Fibroblast of the conjunctiva (primary cell): ENCODE measurements at regions not wholly inside any gene's neighbourhood (a gene's known extent, or its start where the extent isn't known, plus 50 kb on each side); places are given as distances from the start of the nearest gene placed in this dataset.

Source experiments
- DNase-seq: peaks from one replicate; pipeline ENCODE4 v3.0.0-alpha.2; 2010; ENCODE audit warnings: low read depth

DNA sequence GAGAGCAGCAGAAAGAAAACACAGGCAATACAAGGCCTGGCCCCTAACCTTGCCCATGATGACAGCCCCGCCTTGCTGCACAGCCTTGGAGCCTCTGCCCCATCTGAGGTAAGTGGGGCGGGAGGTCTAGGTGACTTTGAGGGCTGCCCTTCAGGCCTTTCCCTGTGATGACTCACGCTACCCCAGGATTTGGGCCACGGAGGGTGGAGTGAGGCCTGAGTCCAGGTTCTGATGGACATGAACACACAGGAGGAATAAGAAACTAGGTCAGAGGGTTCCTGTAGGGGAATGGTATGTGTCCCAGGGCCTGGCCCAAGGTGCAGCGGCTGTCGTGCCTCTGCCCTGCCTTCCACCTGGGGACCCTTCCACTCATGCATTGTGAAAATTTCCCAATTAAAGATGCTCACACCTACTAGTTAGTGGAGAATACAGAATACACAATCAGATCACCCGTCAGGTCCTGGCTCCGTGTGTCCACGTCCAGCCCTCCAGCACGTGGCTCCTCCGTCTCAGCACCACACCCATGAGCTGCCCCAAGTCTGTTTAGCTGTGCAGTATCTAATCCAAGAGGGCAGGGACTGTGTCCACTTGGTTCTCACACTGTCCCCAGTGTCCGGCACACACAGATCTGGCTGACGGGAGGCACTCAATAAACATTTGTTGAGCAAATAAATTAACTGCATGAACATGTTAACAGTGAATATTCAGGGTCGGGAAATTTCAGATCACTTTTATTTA, 111.0 kb downstream of the CHST1 start:
- DNase-seq = no peak

DNA sequence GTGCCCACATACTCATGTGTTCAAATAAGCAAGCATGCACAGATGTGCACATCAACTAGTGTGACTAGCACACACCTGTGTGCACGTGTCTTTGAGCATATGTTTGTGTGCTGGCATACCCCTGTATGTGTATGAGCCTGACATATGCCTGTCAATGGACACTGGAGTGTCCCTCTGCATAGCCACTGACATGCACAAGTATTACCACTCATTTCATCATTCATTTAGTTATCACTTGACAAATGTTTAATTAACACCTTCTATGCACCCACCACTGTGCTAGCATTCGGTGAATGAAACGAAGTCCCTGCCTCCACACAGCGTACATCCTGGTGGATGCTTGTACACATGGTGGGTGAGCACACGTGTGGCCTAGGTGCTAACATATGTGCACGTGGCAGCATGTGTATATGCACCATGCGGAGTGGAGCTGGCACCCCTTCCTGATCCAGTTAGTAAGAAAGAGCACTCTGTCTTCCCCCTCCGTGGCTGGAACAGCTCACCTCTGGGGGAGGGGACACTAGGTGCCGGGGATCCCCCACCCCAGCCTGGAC, 112.0 kb downstream of the CHST1 start:
- no peak for DNase-seq

DNA sequence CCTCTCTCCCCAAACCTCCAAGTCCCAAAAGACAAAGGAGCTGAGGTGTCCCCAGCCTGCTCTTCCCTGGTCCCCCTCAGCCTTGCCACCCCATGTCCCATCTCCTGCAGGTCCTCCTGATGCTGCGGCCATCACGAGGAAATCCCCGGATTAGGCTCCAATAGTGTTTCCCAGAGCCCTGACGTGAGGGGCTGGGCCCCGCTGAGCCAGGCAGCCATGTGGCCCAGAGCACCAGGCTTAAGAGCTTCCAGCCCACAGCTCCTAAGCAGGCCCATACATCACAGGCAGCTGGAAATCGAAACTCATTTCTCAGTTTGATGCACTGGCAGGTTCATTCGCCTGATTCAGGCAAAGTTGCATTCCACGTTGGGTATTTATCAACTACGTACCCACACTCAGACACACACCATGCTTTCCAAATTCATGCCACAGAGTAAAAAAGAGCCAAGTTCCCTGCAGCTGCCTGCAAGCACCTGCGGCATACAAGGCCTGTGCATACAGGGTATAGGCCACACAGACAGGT, 114.2 kb downstream of the CHST1 start:
- DNase-seq = no peak

DNA sequence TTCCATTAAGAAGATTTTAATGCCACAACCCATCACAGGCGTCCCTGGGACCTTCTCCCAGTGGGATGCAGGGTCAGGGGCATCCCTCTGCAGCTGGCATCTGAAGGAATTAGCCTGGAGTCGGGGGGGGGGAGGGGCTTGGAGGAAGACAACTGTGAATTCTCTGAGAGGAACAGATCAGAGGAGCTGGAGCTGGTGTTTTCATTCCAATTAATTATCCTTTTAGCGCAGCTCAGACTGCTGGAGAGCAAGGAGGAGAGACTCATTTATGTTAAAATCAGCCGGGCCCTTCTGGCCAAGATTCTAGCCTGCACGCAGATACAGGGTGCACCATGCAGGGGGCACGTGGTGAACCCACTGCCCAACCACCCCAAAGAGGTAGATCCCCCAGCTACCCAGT, 116.2 kb downstream of the CHST1 start:
- no peak for DNase-seq

DNA sequence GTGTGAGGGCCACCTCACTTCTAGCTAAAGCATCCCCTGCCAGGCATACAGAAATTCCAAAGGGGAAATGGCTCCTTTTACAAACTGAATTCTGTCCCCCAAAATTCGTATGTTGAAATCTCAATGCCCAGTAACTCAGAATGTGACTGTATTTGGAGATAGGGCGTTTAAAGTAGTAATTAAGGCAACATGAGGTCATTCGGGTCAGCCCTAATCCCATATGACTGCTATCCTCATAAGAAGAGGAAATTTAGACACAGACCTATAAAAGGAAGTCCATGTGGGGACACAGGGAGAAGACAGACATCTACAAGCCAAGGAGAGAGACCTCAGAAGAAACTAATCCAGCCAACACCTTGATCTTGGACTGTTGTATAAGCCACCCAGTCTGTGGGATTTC, 119.1 kb downstream of the CHST1 start:
- DNase-seq = no peak

DNA sequence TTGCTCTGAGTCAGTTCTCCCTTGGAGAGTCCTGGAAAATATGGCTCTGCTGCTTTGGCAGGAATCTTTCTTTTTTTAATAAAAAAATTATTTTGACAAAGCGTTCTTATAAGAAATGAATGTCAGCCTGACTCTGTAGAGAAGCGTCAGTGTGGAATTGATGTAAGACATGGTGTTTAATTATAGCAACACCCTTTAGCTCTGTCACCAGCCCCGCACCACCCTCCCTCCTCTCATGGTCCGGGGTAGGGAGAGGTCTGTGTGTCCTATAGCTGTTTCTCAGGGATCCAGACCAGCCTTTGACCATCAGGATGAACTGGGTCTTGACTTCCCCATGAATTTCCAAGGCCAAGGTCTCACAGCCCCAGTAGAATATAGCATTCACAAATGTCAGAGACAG, 120.6 kb downstream of the CHST1 start:
- DNase-seq = no peak

DNA sequence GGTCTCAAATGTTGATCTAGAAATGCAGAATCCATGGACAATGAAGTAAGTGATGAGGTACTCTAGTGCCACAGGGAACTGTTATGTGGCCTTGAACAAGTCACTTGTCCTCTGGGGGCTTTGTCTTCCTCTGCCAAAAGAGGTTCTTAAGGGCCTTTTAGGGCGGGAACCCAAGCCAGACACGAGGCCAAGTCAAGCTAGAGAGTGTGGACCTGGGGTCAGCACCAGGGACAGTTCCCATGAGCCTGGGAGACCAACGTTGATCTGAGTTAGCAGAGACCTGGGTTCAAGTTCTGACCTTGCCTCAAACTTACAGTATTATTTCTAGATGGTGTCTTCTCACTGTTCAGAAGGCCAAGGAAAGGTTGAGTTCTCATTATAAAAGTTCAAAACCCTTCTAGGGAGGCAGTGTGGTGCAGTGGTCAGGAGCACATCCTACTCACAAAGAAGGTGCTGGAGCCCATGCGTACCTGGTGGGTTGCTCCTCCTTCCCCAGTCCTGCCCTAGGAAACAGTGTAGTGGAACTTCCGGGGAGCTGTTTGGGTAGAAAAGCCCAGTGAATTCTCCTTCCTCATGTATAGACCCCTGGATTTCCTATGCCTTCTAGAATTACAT, 121.5 kb downstream of the CHST1 start:
- DNase-seq = no peak

DNA sequence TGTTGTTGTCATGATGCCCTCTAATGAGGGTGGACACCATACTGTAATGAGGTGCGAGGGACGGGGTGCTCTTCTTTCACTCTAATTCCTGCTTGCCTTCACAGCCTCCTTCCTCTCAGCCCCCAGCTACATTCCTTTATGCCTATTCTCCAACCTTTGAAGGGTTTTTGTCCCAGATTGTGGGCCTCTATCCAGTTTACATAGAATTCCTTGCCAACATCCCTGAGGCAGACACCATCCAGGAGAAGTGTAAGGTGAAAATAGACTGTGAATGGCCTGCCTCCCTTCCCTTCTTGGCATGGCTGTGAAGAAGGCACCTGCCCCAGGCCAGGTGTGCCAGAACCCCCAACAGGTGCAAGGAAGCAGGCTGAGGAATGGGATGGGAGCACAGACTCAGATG, 122.3 kb downstream of the CHST1 start:
- DNase-seq = no peak

DNA sequence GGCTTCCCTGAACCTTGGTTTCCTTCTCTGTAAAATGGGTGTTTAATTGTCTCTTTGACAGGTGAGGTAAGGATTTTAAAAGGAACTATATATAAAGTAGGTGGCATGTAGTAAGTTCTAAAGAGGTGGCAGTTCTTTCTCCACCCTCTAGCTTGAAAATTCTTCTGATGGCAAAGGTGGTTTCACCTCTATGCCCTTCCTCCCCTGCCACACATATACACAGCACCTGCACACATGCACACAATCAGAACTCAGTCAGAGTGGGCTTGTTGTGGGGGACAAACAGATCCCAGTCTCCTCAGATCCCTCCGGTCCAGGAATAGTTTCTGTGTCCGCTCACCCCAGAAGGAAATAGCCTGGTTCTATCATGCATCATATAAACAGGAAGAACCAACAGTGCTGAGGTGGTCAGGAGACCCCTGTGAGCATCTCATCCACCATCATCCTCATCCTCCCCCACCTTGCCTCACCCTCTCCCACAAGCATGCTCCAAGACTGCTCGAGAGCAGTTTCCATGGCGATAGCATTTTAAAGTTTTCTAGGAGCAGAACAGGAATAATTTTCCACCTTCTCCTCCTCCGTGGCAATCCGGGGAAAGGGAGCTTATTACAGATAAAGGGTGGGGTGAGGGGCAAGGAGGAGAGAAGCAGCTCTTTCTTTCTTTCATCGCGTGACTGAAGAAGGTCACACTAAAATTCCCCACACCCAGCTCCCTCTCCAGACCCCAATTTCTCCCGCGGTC, 123.6 kb downstream of the CHST1 start:
- no peak for DNase-seq

DNA sequence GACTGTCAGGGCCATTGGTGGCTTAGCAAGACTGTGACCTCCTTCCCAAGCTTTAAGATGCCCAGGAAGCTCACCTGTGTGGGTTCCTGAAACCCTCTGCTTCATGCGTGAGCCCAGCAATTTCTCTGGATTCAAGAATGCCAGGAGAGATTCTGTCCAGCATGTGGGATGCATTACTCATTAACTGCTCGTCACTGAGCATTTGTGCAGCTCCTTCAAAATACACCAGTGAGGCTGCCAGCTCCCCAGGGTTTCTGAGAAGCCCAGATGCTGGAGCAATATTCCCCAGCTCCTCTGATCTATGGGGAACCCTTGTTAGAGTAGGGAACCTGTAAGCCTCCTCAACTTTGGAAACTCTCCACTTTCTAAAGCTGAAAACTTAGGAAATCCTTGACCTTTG, 126.5 kb downstream of the CHST1 start:
- no peak for DNase-seq

DNA sequence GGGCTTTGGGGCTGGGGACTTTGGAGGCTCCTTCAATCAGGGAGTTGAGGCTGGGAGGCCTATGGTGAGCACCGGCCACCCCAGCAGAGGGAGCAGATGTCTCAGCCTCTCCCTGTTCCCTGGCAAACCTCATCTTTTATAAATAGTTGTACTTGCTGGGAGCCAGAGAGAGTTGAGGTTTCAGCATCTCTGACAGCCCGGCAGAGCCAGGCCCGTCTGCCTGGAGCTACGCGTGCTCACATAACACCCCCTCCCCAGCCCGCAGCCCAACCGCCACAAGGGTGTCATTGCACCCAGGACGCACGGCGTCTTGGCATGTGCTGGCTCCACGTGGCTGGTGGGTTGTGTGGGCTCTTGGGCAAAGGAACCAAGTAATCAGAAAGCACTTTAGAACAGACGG, 127.1 kb downstream of the CHST1 start:
- DNase-seq = no peak

DNA sequence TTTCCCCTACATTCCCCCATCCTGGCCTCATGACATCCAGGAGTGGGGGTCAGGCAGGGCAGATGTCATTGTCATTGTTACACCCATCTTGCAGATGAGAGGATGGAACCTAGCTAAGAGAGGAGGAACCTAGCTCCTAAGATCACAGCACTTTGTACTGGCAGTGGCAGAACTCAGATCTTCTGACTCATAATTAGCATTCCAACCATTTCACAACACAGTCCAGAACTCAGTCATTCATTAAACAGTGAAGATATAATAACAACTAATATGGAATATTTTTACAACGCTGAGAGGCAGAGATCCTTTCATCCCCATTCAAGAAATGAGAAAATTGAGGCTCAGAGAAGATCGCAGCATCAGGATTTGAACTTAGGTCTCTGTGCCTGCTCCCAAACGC, 127.8 kb downstream of the CHST1 start:
- DNase-seq = no peak

DNA sequence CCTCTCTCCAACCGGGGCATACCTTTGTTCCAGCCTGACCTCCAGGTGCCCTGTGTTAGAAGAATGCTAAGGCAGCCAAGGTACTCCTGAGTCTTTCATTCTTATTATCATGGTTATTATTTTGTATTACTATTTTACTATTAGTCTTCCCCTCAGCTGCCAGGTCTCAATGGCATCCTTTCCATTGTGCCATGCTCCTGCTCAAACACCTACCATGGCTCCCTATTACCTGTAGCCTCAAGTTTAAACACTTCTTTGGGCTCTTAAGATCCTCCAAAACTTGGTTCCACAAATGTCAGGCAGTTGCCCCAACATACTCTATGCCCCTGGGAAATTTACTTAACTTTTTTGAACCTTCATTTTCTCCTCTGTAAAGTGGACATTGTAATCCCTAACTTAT, 130.4 kb downstream of the CHST1 start:
- DNase-seq = no peak

DNA sequence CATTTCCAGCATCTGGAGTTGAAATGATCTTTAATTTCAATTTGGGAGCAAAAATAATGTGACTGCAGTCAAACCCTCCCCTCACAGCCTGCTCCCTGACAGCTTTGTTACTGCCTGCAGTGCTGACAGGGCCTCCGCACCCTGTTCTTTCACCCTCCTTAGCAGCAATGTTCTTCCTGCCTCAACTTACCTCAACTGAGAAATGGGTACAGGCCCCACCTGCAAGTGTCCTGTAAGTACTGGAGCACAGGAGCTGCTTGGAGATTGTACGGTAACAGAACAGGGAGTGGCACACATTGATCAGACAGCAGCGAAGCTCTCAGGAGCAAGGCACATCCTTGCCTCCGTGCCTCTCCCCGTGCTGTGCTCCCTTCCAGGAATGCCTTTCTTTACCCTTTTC, 131.3 kb downstream of the CHST1 start:
- no peak for DNase-seq

DNA sequence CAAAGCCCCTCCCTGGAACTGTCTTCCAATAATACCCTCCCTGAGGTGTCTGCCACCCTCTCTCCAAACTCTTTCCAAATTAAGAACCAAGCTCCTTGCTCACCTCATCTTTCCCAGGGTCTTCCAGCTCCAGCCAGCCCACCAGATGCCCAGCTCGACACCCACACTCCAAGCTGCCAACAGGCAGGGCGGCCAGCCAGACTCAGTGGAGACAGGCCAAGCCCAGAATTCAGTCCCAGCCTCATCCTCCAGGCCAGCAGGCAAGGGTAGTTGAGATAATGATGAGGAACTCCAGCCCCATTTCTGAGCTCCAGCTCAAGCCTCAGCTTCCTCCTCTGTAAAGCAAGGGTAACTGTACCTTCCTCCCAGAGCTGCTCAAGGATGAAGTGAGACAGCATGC, 132.9 kb downstream of the CHST1 start:
- no peak for DNase-seq

DNA sequence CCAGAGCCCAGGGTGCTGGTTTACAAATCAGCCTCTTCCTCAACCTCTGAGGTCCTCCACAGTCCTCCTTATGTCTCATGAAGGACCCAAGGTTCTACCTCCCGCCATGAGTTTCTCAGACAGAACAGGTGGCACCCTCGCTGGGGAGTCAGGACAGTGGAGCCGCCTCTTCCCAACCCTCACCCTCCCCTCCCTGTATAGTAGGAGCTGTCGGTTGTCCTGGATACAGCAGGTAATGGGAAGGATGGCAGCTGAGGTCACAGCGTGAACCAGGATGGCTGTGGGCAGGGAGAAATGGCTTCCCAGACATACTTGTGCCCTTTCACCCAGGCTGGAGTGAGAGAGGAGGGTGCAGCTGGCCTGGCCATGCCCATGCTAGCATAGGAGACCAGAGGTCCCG, 134.6 kb downstream of the CHST1 start:
- DNase-seq = no peak

DNA sequence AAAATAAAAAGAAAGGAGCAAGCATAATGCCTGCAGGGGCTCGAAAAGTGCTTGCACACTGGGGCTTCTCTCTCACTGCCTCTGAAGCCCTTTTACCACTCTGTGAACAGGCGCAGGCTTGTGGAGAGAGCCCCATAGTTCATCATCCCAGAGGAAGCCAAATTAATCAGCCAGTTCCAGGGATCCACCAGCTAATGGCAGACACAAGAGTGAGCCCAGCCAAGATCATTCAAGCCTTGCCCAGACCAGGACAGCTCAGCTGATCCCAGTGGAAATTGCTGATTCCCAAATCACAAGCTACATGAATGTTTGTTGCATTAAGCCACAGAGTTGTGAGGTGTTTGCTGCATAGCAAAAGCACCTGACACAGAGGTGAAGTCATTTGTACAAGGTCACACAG, 135.3 kb downstream of the CHST1 start:
- no peak for DNase-seq

DNA sequence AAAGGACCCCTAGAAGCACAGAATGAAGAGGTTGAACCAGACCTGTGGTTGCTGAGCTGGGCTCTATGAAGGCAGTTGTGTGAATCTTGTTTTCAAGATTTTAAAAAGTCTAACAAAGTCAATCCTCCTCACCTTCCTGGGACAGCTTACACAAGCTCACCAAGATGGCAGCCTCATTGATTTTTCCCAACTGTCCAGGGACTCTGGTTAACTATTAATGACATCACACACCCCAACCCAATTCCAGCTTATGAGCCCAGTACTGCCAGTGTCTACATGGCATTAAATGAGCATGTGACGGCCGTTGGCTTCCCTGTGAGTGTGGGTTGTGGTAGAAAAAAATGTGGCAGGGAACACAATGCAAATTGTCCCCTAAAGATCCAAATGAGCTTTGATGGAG, 137.0 kb downstream of the CHST1 start:
- no peak for DNase-seq

DNA sequence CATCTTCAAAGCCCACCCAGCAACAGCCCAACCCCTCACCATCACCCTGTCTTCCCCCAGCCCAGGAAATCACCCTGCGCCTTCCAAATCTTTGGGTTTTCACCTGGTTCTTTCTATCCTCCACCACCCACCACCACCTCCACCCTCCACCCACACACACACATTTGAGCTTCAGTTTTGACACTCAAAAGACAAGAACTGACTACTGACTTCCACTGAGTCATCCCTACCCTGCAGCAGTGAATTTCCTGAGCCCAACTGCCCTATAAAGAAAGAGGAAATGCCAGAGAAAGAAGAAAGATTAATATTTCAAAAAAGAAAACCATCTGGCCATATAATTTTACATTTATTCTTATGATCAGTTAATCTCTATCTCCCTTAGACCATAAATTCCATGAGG, 137.5 kb downstream of the CHST1 start:
- DNase-seq = no peak

DNA sequence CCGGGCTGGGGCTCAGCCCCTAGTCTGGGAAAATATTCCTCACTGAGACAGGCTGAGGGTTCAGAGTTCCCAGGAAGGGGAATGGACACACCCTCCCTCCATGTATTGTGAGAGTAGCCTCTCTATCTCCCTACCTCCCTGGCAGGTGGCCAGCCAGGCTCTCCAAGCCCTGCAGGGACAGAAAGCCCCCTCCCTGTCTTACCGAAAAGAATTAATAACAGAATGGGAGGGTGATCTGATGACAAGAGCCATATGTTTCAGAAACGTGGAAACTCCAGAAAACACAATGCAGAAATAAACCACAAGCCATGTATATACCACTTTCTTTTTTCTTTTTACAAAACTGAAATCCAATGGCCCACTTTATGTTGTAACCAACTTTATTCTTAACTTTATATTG, 140.0 kb downstream of the CHST1 start:
- no peak for DNase-seq

DNA sequence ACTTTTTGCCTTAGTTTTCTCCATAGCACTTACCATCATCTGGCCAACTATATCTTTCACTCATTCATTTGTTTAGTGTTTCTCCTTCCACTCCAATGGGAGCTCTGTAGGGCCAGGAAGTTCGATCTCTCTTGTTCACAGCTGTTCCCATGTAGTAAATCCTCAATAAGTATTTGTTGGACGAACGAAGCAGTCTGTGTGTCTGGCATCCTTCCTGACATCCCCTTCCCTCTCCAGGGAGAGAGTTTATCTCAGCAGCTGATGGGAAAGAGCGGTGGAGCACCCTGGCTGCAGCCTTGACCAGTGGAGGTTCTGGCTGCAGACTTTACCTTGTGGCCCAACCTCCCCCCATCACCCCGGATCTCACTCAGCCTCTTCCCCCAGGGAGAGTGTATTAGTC, 141.7 kb downstream of the CHST1 start:
- no peak for DNase-seq

DNA sequence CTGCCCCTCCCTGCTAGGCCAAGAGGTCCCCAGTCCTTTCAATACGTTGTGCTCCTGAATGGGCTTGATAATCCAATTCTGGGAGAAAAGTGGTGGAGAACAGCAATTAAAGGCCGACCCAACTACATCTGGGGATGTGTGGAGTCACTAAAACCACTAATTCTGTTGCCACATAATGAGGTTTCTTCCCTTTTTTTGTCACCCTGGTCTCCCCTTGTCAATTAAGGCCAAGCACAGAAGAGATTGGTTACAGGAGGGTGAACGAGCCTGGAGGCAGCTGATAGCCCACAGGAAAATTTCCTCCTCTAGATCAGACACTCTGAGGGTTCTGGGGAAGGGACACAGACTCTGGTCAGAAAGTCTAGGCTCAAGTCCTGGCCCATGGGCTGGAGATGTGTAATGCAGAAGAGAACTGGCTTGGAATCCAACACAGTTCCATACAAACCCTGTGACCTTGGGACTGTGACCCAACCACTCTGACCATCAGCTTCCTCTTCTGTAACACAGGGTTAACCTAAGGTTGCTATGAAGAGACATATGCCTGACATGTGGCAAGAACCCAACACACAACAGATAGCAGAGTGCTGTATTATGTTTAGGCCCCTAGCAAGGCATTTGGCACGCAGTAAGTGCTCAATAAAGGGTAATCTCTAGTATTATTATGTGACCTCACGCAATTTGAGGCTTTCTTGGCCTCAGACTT, 146.4 kb downstream of the CHST1 start:
- no peak for DNase-seq
